Activated CD4-positive, CD25-positive, alpha-beta regulatory T cell treated with anti-CD3 and anti-CD28 coated beads, Interleukin-2, amount 50 U/mL, for 24 hours (primary cell): ENCODE measurements at regions not wholly inside any gene's neighbourhood (a gene's known extent, or its start where the extent isn't known, plus 50 kb on each side); places are given as distances from the start of the nearest gene placed in this dataset.

ENCODE experiments used
- ATAC-seq, 2 donors: fragments of 150-1000 bp; cut with Tn5 transposase; one replicate each; pipeline ENCODE4 v1.10.0; 2021; ENCODE audit warnings: mild to moderate bottlenecking in 1 of 2, moderate library complexity in 1 of 2

DNA sequence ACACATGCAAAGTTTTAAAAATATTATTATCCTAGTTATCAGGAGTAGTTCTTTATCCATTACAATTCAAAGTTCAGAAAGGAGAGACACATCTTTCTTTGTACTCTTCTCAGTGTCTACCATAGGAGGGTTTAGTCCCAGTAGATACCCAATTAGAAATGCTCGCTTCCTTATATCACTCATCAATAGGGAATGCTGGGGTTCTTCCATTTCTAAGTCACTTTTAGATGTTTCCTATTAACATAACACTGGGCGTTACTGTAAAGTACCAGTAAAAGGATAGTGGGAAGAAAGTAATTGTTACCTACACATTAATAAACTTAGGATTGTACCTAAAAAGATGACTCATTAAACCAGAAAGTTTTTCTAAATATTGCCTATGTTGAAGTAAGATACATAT is 348.3 kb upstream of the CDH6 start:
- ATAC-seq = no peak

DNA sequence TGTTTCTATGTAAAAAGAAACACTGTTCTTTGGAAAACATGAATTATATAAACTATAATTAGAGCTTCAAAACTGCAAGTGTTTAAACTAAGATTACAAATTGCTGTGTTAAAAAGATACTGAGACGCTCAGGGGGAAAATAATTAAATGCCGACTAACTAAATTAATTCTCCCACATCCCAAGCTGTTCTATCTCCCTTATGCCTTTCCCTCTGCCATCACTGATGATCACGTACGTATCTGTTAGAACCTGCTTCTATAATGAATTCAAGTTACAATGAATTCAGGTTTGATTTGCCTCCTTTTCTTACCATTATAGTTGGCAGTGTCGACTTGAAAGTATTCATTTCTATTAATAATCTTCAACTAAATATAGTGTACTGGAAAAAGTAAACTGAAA is 349.9 kb upstream of the CDH6 start:
- ATAC-seq = no peak

- ATAC-seq = no peak
Observed at GRCh38 chr5:30839956-30840355, 353.5 kb upstream of the CDH6 start.

- ATAC-seq = no peak
Observed at GRCh38 chr5:30838936-30839496, 354.5 kb upstream of the CDH6 start.

DNA sequence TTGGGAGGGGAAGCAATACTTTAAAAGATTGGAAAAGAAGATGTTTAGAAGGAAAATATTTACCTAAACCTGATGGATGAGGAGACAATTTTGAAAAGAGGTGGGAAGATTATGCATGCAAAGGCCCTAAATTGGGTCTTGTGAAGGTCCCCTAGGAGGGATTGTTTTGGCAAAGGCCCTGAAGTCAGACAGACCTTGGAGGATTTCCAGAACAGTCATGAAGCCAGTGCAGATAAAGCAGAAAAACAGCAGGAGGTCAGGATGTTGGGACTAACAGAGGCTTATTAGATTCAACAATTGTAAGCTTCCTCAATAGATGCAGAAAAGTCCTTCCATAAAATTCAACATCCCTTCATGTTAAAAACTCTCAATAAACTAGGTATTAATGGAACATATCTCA is 361.0 kb upstream of the CDH6 start:
- ATAC-seq = no peak

- no peak for ATAC-seq
Observed at GRCh38 chr5:30831605-30832004, 361.9 kb upstream of the CDH6 start.

DNA sequence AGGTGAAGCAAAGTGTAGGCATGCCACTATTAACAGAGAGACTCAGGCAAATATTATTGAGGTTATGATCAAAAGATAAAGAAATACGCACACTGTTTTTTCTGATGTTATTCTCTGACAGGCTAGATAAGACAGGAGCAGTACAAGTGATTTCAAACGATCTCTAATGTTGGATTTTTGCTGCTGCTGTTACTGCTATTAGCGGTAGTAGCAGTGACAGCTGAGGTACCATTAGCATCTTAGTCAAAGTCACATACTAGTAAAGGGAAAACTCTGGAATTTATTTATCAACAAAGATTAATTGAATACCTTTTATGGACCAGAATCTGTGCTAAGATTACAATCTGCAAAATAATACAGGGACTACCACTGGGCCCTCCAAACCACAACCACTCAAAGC is 362.4 kb upstream of the CDH6 start:
- ATAC-seq = no peak

GRCh38 chr5:30811298-30811697 is 382.2 kb upstream of the CDH6 start:
- ATAC-seq = no peak

DNA sequence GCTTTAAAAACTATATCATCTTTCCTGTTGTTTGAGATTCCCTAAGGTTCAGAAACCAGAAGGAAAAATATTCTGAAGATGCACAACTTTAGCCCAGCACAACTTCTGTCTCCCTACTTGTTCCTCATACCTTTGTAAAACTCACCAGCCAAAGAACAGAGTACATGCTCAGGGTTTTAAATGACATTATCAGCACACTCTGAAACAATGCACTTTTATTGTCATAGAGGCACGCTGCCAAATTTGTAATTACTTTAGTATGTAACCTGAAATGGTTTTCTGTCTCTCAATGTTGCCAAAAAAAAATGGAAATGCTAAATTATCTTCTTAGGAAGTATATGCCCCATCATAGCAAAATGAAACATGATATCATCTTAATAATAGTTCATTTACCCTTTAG is 383.6 kb upstream of the CDH6 start:
- ATAC-seq = no peak

GRCh38 chr5:30808996-30809395 is 384.5 kb upstream of the CDH6 start:
- ATAC-seq = no peak

DNA sequence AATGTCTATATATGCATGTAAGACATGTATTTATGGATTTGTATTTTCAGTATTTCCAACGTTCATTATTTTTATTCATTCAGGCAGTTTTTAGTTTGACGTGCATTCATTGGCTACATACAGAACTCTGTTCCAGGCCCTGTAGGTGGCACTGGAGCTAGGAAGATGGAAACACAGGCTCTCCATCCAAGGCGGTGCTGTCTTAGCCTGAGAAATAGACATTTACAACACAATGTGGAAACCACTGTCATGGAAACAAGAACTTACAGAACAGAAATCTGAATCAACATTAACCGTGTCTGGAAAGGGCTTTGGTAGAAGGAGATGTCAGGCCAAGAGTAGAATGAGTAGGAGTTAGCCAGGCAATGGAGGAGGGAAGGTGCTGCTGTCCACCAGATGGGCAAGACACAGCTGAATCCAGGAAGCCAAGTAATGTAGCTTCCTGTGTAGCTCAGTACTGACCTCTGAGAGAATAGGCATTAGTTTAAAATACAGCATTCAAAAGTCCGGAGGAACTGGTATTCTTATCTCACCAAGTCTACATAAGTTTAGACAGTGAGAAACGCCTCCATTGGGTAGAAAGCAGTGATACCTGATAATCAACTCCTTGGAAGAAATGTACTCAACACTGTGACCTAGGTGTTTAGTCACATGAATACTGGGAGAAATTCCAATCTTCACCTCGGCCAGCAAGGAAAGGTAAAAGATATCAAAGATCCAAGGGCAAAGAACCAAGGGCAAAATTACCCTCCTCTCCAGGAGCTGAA is 388.6 kb upstream of the CDH6 start:
- no peak for ATAC-seq

DNA sequence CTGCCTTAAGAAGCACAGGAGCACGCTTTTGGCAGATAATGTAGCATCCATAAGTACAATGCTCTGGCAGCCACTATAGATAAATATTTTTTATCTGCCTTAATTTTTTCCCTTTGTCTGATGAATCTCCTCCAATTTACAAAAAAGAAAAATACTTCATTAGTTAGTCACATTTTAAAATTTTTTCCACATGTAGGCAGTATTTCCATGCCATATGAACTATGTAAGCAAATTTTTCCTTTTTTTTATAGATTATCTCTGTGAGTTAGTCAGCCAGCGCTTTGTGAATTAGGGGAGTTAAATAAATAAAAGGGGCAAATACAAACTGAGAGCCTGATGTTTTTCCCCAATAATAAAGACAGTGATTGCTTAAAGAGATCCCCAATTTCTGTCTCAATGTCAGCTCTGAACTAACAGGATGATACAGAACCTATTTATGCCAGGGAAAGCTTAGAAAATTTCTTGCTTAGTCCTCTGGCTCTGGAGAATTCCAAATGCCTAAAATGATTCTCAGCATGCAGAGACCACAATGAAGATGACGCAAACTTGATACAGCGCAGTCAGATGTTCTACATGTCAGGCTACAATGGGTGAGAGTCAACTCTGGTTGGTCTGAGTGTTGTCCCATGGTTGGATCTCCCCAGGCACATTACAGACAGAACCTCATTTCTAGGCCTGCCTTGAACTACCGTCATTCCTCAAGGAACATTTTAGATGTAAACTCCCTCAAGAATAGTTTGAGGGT is 390.4 kb upstream of the CDH6 start:
- ATAC-seq = no peak

DNA sequence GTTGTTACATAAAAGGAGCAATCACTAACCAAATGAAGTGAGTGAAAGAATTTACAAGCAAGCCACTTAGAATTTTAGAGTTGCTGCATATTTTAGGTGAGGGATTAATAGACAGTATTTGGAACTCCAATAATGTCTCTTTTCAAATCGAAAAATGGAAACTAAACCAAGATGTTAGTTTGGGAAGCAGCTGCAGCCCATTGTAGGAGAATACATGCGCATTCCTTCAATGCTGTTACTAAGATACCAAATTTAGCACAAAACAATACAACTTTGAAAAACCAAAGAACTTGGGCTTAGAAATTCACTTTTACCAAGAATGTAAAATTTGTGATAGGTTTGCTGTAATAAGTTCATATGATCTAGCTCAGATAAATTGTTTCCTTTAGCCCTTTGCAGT is 411.8 kb upstream of the CDH6 start:
- no peak for ATAC-seq

DNA sequence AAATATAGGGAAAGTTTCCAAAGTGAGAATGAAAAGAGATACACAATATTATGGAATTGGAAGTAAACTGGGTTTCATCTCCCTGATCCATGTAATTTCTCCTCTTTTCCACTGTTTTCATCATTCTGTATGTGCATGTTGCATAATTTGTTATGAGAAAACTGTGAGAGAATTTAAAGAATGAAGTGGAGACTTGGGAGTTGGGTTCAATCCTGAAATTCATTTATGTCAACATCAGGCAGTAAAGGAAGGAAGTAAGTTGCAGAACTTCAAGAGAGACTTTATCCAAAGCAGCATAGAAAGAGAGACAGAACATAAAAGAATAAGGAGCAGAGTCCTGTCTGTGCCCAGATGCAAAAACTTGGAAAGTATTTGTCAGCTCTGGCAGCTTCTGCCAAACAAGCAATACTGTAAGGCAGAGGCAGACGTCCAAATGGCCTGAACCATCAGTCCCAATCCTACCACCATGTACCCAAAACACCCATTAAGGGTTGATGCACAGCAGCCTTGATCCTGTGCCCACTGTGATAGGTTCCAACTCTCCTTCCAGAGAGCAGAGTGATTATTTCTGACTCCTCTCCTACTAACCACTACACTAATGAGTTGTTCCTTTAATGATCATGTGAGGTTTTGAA is 425.3 kb upstream of the CDH6 start:
- ATAC-seq = no peak

DNA sequence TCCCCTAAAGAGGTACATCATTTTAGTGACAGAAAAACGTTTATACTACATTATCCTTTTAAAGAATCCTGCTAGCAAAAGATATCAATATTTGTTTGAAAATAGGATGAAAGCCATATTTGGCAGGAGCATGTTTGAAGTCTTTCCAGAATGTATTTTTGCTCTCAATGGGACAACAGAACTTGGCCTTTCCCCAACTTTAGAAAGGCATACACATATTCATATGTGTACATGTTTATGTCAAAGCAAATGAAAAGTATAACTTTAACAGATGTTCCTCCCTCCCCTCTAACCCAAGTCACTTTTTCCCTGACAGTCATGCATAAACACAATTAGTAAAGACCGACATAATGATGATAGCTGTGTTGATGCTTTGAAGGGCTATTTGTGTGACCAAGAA is 427.8 kb upstream of the CDH6 start:
- no peak for ATAC-seq

DNA sequence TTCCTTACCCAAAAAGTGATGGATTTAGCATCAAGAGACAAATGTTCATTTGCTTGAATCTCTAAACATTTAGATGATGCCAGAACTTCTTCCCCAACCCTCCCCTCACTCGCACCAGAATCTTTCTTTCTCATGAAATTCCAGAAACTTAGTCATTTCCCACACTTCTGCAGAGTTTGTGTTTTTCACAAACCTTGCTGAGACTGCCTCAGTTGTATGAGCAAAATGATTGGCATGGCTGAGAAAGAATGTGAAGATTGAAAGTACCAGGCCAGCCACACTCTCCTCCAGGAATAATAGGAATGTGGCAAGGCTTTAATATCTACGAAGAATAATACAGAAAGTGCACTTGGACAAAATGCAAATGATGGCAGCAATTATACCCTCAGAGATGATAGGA is 428.3 kb upstream of the CDH6 start:
- no peak for ATAC-seq

- no peak for ATAC-seq
Observed at GRCh38 chr5:30764704-30765103, 428.8 kb upstream of the CDH6 start.

GRCh38 chr5:30759731-30760130 is 433.8 kb upstream of the CDH6 start:
- ATAC-seq = no peak

- no peak for ATAC-seq
Observed at GRCh38 chr5:30752015-30752414, 441.5 kb upstream of the CDH6 start.

- no peak for ATAC-seq
Observed at GRCh38 chr5:30749971-30750370, 443.5 kb upstream of the CDH6 start.

GRCh38 chr5:30747412-30747811 is 446.1 kb upstream of the CDH6 start:
- no peak for ATAC-seq

GRCh38 chr5:30736669-30737068 is 456.8 kb upstream of the CDH6 start:
- ATAC-seq = no peak

DNA sequence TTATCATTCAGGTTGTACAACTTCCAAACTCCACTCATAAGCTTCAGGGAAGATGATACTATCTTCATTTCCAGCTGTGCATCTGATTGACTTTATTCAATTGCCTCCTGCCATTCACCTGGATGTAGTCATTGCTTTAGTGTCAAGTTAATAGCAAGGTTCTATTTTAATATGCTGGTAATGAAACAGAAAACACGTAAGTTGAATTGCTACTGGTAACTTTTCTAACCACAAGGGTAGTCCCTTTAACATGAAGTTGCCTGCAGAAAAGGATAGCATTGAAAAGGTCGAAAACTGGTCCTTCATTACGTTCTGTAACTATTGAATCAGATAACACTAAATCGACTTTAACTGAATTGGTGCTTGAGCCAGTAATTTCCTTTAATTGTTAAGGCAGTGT is 459.4 kb upstream of the CDH6 start:
- ATAC-seq = no peak

GRCh38 chr5:30725073-30725472 is 468.4 kb upstream of the CDH6 start:
- ATAC-seq = no peak
